Esophagus mucosa (tissue), 1 donor: ENCODE measurements at regions not wholly inside any gene's neighbourhood (a gene's known extent, or its start where the extent isn't known, plus 50 kb on each side); places are given as distances from the start of the nearest gene placed in this dataset.
"Not testable (repeated sequence)": the region's sequence is repeated elsewhere in the genome, so short reads cannot be mapped to it uniquely, and the experiment has no call there.

Experiments used
- ATAC-seq: fragments of 200-7000 bp; cut with Tn5 transposase; one replicate; pipeline ENCODE4 v1.9.1; 2020
- donor health status: DM: yes; HTN: yes; CAD: no.

- peak; percentile 32 for ATAC-seq
Observed at GRCh38 chr7:131629217-131629882, 72.9 kb upstream of the PODXL start.

DNA sequence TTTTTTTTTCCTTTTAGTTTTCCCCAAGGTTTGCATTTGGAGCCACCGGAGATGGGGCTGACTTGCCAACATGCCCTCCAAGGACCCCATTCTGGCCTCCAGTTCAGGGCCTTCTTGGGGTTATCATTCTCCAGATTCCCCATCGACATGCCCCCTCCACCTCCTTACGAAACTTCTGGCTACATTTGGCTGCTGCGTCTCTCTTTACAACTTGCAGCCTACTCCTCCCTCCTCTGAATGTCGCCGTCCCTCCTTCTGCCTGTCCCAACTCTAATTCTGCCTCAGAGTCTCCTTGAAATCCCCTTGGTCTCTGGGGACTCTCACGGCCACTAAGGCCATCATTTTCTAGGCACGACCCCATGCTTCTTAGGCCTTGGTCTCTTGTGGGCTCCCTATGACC, 72.2 kb upstream of the PODXL start:
- ATAC-seq = no peak

DNA sequence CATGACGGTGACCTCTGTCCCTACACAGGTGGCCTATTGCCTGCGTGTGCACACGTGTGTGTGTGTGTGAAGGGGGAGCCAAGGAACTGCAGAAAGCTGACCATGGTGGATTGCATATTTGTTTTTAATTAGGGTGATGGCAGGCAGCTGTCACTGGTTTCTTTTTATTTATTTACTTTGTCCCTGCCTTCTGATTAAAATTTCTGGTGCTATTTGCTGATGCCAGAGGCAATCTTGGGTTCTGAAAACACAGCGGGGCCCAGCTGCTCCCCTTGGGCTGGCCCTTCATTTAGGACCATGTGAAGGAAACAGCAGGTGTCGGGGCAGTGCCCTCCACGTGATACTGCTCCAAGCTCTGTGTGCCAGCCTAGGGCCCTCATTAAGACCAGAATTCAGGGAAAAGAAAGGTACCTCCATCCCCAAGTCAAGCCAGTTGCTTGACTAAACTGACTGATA, 71.3 kb upstream of the PODXL start:
- ATAC-seq = no peak

GRCh38 chr7:131626643-131627042, 70.2 kb upstream of the PODXL start:
- ATAC-seq = no peak

DNA sequence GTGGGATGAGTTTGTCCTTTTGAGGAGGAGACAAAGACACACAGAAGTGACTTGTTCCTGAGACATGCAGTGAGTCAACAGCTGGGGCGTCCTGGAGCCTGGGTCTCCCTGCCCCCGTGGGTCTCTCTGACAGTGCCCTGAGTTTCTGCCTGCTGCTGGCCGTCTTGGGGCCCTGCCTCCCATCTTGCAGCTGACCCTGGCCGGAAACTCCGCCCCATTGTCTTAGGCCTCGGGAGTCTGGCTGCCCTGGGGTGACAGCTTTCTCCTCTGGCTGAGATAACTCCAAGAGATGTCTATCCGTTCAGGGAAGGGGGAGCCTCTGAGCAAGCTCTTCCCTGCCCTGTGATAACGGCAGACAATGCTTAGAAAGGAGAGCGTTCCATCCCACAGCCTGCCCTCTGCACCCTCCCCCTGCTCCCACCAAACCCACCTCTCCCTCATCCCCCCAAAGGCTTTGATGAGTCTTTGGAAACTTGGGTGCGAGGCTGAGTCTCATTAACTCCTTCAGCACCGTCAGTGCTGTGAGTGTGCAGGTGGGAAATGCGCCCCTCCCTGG, 69.5 kb upstream of the PODXL start:
- no peak for ATAC-seq

GRCh38 chr7:131625345-131625744, 68.9 kb upstream of the PODXL start:
- ATAC-seq = not testable (repeated sequence)

- no peak for ATAC-seq
Observed at GRCh38 chr7:131624536-131624935, 68.1 kb upstream of the PODXL start.

DNA sequence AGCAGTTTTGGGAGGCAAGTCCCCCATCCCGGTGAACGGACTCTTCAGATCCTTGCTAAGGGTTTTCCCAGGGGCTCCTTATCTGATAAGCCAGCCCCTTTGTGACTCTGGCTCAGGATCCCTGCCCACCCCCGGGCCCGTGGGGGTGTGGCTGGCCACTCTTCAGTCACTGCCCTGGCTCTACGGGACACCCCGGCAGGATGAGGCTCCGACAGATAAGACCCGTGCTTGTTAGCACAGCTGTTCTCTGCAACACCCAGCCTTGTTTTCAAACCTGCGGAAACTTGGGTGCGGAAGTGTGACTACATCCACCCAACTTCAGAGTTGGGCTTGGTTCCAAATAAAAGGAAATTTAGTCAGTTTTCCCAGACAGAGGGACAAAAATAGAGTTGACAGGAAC, 66.7 kb upstream of the PODXL start:
- ATAC-seq = peak; percentile 46

DNA sequence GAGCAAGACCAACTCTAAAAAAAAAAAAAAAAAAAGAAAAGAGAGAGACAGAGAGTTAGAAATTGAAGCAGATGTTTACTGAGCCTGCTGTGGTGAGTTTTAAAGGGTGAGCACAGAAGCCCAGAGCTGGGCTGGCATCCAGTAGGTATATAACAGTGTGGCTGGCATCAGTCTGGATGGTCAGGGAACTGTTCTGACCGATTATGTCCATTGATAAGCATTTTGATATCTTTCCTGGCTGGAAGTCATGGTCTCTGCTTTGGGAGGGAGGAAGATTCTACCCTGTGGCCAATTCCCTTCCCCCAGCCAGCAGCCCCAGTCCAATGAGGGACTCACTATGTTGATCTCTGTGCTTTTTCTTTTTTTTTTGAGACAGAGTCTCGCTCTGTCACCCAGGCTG, 65.2 kb upstream of the PODXL start:
- no peak for ATAC-seq

GRCh38 chr7:131620673-131621609, 64.5 kb upstream of the PODXL start:
- no peak for ATAC-seq

DNA sequence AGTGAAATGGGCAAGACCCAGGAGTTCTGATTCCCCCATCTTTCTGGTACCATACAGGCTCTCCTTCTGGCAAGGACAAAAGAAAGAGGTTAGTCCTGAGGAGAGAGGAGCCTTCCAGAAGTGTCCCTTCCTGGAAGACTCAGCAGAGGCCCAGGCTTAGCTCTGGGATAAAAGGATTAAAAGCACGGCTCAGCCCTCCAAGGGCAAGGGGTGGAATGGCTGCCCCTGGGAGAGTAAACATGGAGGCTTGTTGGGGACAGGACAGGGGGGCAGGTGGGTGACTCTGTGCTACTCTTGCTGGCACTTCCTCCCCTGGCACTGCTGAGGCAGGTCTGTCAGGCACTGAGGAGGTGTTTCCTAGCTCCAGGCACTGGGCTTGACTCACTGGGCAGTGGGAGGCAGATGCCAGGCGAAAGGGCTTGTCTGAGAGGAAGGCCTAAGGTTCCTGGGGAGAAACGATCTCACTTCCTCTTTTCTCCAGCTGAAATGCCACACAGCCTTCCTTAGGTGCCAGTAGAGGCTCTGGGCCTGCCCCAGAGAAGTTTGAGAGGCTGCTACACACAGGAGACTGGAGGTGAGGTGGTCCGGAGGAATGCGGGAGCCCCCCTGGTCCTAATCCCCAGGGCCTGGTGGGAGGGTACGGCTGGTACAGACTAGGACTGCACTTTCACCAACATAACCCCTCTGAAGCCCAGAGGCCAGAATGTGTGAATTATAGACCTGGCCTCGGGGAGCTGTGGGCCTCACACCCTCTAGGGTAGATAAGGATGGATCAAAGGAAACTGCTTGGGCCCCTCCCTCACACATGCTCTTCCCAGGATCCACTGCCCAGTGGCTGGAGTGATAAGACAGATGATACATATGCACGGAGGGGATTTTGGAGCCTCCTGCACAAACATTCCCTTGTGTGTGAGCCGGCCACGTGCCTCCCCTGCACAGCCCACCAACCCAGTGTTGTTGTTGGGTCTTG, 63.2 kb upstream of the PODXL start:
- ATAC-seq = peak; percentile 51

DNA sequence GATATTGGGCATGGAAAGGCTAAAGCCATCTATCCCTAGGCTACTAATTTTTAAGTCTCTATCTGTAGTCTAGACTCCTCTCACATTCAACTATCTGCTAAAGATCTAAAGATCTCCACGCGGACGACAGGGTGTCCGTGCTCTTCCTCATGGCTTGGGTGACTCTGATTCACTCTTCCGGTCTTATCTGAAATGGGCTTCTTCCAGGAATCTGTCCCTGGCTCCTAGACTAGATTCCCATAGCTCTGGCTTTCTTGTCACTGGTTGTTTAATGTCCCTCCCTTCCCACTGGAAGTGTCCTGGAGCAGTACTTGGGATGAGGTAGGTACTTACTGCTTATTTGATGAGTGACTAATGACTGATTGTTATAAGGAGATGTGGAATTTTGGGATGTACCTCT, 62.0 kb upstream of the PODXL start:
- no peak for ATAC-seq

DNA sequence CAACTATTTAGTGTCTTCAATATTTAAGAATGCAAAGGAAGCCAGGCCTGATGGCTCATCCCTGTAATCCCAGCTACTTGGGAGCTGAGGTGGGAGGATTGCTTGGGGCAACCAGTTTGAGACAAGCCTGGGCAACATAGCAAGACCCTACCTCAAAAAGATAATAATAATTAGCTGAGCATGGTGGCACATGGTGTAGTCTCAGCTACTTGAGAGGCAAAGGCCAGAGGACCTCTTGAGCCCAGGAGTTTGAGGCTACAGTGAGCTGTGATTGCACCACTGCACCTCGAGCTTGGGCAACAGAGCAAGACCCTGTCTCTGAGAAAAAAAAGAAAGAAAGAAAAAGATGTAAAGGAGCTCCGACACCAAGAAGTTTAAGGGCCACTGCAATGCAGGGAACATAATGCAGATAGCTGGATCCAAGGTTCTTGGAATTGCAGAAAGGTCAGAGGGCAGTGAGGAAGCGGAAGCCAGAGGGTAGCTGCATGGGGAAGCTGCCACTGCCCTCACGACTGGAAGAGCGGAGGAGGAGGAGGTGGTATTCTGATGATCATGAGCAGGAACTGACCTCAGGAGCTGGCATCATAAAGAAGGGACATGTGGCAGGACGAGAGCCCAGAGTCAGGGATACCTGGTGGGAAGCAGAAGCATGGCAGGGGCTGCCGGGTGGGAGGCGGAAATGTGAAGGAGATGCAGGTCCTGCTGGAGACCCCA, 60.2 kb upstream of the PODXL start:
- ATAC-seq = no peak

DNA sequence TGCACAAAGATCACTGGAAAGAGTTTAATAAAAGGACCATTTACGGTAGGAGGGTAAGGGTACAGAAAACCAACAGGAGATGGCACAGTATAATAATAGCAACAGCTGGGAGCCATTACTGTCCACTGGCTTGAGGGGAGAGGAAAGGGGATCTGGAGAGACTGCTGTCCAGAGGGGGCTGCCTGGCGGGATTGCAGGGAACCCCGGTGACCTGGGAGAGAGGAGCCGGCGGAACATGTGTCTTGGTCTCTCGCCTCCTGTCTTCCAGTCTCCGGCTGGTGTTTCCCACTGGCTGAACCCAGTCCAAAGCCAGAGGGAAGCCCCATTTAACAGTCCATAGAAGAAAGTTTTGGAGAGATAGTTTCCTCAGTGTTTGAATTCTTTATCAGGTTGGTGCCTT, 57.5 kb upstream of the PODXL start:
- ATAC-seq = no peak

DNA sequence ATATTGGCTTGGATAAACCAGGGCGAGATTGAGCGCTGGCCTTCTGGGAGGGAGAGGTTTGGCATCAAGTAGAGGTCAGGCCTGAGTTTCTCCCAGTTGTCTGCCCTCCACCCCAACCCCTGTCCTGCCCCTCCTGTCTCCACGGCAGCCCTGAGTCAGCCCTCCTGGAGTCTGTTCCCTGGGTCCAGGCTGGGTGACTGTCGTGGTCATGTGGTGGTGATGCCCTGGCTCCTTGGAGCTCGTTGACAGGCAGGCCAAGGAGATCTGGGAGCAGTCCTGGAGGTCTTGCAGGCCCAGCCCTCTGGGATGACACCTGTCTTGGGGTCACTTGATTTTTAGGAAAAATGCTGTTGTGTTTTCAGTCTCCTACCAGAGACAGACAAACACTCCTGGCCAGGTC, 53.6 kb upstream of the PODXL start:
- no peak for ATAC-seq

- ATAC-seq = no peak
Observed at GRCh38 chr7:131608116-131608500, 51.7 kb upstream of the PODXL start.

DNA sequence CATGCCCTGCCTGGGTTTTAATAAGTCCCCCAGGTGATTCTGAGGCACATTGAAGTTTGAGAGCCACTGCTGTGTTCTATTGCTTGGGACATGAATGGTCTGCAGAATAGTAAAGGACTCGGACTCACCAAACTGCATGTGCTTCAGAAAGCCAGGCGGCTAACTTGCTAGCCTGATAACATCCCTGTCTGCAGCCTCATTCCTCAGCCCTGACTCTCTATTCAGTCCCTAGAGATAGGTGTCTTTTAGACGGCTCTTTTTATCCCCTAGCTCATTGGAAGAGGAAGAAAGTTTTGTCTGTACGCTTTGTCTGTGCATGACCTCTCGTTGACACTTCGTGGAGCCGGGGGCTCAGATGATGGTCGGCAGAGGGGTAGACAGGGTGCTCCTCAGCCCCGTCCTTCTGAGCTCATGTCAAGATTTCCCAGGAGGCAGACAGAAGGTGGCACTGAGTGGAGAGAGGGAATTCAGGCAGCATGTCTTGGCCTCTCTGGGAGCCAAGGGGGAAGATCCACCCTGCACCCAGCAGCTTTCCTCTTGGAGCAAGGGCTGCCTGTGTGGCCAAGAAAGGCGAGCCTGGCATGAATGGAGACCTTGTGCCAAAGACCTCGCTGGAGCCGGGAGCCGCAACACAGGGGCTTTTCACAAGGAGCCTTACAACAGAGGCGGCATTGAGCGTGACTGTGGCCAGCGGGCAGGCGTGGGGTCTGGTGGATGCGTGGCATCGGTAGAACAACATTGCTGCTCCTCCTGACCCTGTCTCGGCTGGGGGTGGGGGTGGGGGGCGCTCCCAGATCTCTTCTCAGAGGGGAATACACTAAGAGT, 51.1 kb upstream of the PODXL start:
- ATAC-seq = no peak

GRCh38 chr7:131606346-131607290, 50.2 kb upstream of the PODXL start:
- ATAC-seq = no peak
